ENCODE measurements at regions not wholly inside any gene's neighbourhood (a gene's known extent, or its start where the extent isn't known, plus 50 kb on each side); places are given as distances from the start of the nearest gene placed in this dataset.
"Not testable (repeated sequence)": the region's sequence is repeated elsewhere in the genome, so short reads cannot be mapped to it uniquely, and the experiment has no call there.

GRCh38 chrX:140151316-140151715 is 186.0 kb upstream of the CXorf66 start:
- Histone ChIP-seq H3K27me3 (no peaks in the 10 kb centered on the region), H3K27ac (no peak overlapping the region), H3K36me3 (no peaks in the 10 kb centered on the region), H3K4me1 (ENCODE audit: low read depth) (no peaks in the 10 kb centered on the region), H3K4me3 (no peak overlapping the region), H3K9me3 (ENCODE audit: low read depth) (no peaks in the 10 kb centered on the region)
- DNase-seq (ENCODE audit: low read depth in 1 of 2, low spot score in 1 of 2): no peak
- no peak for TF ChIP-seq CTCF (IDR thresholded peaks at IDR 0.05; ENCODE audit: low read depth, low read length)

- H3K9me3 ChIP-seq (ENCODE audit: low read depth): no peaks in the 10 kb centered on the region
- H3K27me3 ChIP-seq: no peaks in the 10 kb centered on the region
- H3K4me1 ChIP-seq (ENCODE audit: low read depth): no peaks in the 10 kb centered on the region
- H3K4me3 ChIP-seq: no peak overlapping the region
- no peaks in the 10 kb centered on the region for H3K36me3 ChIP-seq
- TF ChIP-seq CTCF (IDR thresholded peaks at IDR 0.05; ENCODE audit: low read depth, low read length): no peak
- DNase-seq (ENCODE audit: low read depth in 1 of 2, low spot score in 1 of 2): no peak
- H3K27ac ChIP-seq: no peak overlapping the region
Observed at GRCh38 chrX:140149761-140150160, 184.4 kb upstream of the CXorf66 start.

- no peaks in the 10 kb centered on the region for H3K27me3 ChIP-seq
- peak; percentile 38 to 46 for DNase-seq (ENCODE audit: low read depth in 1 of 2, low spot score in 1 of 2)
- H3K36me3 ChIP-seq: no peaks in the 10 kb centered on the region
- H3K4me1 ChIP-seq (ENCODE audit: low read depth): no peaks in the 10 kb centered on the region
- no peak overlapping the region for H3K4me3 ChIP-seq
- H3K27ac ChIP-seq: no peak overlapping the region
- no peaks in the 10 kb centered on the region for H3K9me3 ChIP-seq (ENCODE audit: low read depth)
- TF ChIP-seq CTCF (IDR thresholded peaks at IDR 0.05; ENCODE audit: low read depth, low read length): peak; percentile 61
Observed at GRCh38 chrX:140141444-140142029, 176.2 kb upstream of the CXorf66 start.

- not testable (repeated sequence) for H3K27me3 ChIP-seq; H3K4me3 ChIP-seq; H3K9me3 ChIP-seq (ENCODE audit: low read depth); H3K4me1 ChIP-seq (ENCODE audit: low read depth); H3K36me3 ChIP-seq; DNase-seq (ENCODE audit: low read depth in 1 of 2, low spot score in 1 of 2); H3K27ac ChIP-seq
Observed at GRCh38 chrX:140138492-140138891, 173.2 kb upstream of the CXorf66 start.

GRCh38 chrX:140138065-140138464 is 172.7 kb upstream of the CXorf66 start:
- H3K27ac ChIP-seq; H3K27me3 ChIP-seq; H3K4me1 ChIP-seq (ENCODE audit: low read depth); H3K4me3 ChIP-seq; DNase-seq (ENCODE audit: low read depth in 1 of 2, low spot score in 1 of 2); H3K9me3 ChIP-seq (ENCODE audit: low read depth); H3K36me3 ChIP-seq: not testable (repeated sequence)

GRCh38 chrX:140132937-140133336 is 167.6 kb upstream of the CXorf66 start:
- Histone ChIP-seq H3K4me1 (ENCODE audit: low read depth) (peaks cover 3% of the 10 kb centered on the region), H3K4me3 (no peak overlapping the region), H3K27me3 (no peaks in the 10 kb centered on the region), H3K9me3 (ENCODE audit: low read depth) (no peaks in the 10 kb centered on the region), H3K36me3 (no peaks in the 10 kb centered on the region), H3K27ac (no peak overlapping the region)
- TF ChIP-seq CTCF (IDR thresholded peaks at IDR 0.05; ENCODE audit: low read depth, low read length): no peak
- no peak for DNase-seq (ENCODE audit: low read depth in 1 of 2, low spot score in 1 of 2)

GRCh38 chrX:140123446-140123845 is 158.1 kb upstream of the CXorf66 start:
- Histone ChIP-seq H3K4me3 (no peak overlapping the region), H3K27ac (no peak overlapping the region), H3K36me3 (no peaks in the 10 kb centered on the region), H3K9me3 (ENCODE audit: low read depth) (no peaks in the 10 kb centered on the region), H3K27me3 (no peaks in the 10 kb centered on the region), H3K4me1 (ENCODE audit: low read depth) (no peaks in the 10 kb centered on the region)
- TF ChIP-seq CTCF (IDR thresholded peaks at IDR 0.05; ENCODE audit: low read depth, low read length): peak; percentile 30
- peak in 1 of 2 donors; percentile 15 for DNase-seq (ENCODE audit: low read depth in 1 of 2, low spot score in 1 of 2)

GRCh38 chrX:140114059-140114458 is 148.7 kb upstream of the CXorf66 start:
- H3K27ac ChIP-seq; H3K36me3 ChIP-seq; H3K4me1 ChIP-seq (ENCODE audit: low read depth); H3K4me3 ChIP-seq; H3K27me3 ChIP-seq; DNase-seq (ENCODE audit: low read depth in 1 of 2, low spot score in 1 of 2); H3K9me3 ChIP-seq (ENCODE audit: low read depth): not testable (repeated sequence)
